ENCODE measurements at regions not wholly inside any gene's neighbourhood (a gene's known extent, or its start where the extent isn't known, plus 50 kb on each side); places are given as distances from the start of the nearest gene placed in this dataset.

GRCh38 chr1:67888216-67889106 lies 55.2 kb upstream of the GNG12 start:
- TF ChIP-seq, protein P1, sequence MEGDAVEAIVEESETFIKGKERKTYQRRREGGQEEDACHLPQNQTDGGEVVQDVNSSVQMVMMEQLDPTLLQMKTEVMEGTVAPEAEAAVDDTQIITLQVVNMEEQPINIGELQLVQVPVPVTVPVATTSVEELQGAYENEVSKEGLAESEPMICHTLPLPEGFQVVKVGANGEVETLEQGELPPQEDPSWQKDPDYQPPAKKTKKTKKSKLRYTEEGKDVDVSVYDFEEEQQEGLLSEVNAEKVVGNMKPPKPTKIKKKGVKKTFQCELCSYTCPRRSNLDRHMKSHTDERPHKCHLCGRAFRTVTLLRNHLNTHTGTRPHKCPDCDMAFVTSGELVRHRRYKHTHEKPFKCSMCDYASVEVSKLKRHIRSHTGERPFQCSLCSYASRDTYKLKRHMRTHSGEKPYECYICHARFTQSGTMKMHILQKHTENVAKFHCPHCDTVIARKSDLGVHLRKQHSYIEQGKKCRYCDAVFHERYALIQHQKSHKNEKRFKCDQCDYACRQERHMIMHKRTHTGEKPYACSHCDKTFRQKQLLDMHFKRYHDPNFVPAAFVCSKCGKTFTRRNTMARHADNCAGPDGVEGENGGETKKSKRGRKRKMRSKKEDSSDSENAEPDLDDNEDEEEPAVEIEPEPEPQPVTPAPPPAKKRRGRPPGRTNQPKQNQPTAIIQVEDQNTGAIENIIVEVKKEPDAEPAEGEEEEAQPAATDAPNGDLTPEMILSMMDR (conservative IDR thresholded peaks at IDR 0.05; ENCODE audit: low read depth, low read length), result no peak
- H3K4me3 ChIP-seq (ENCODE audit: low read length), result no peak overlapping the region
- DNase-seq (ENCODE audit: low read depth), result no peak

- DNase-seq (ENCODE audit: low read depth), result no peak
- no peak overlapping the region for H3K4me3 ChIP-seq (ENCODE audit: low read length)
- TF ChIP-seq, protein P1 (conservative IDR thresholded peaks at IDR 0.05; ENCODE audit: low read depth, low read length), result no peak
Measured at GRCh38 chr1:67887146-67887545, 53.9 kb upstream of the GNG12 start.

DNA sequence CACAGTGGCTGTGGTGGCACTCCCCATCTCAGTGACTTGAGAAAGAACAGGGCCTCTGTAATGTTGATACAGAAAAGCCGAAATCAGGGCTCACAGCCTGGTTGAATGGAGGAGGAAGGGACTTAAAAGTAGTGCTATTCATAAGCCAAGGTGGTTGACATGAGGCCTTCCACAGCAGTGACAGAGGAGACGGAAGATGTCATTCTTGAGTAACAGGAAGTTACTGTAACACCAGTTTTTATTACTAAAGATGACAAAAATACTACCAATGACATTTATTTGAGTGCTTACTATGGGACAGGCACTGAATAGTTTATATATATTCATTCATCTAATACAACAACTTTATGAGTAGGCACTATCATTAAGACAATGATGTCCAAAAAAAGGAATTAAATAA lies 52.8 kb upstream of the GNG12 start:
- no peak for DNase-seq (ENCODE audit: low read depth)
- H3K4me3 ChIP-seq (ENCODE audit: low read length), result no peak overlapping the region
- TF ChIP-seq, protein P1 (conservative IDR thresholded peaks at IDR 0.05; ENCODE audit: low read depth, low read length), result no peak

- DNase-seq (ENCODE audit: low read depth), result peak; percentile 39
- no peak overlapping the region for H3K4me3 ChIP-seq (ENCODE audit: low read length)
- TF ChIP-seq, protein P1 (conservative IDR thresholded peaks at IDR 0.05; ENCODE audit: low read depth, low read length), result no peak
Measured at GRCh38 chr1:67883069-67883468, 49.8 kb upstream of the GNG12 start.

All from retinal pigment epithelial cell (primary cell).